AG04450 (cell line): ENCODE measurements at regions not wholly inside any gene's neighbourhood (a gene's known extent, or its start where the extent isn't known, plus 50 kb on each side); places are given as distances from the start of the nearest gene placed in this dataset.
"Not testable (repeated sequence)": the region's sequence is repeated elsewhere in the genome, so short reads cannot be mapped to it uniquely, and the experiment has no call there.

Experiments
- CTCF ChIA-PET: fragments of 300-600, 350-600 bp; formaldehyde crosslinking; extraction: SDS; loops from one replicate; lab custom pipeline; 2022; ENCODE audit warnings: antibody characterized with exemption, inconsistent platforms; lab: Charles Lee
- POLR2A ChIA-PET: fragments of 350-600 bp; formaldehyde crosslinking; extraction: SDS; loops from one replicate; lab custom pipeline; 2021; ENCODE audit warnings: antibody characterized with exemption, inconsistent platforms; lab: Yijun Ruan, JAX
- DNase-seq: peaks from one replicate; pipeline ENCODE4 v3.0.0-alpha.2; 2011; ENCODE audit warnings: low read depth, low spot score
- H3K27ac ChIP-seq: one replicate; pipeline ENCODE4 v1.5.1; 2012; ENCODE audit warnings: low read depth, low read length, control low read depth
- H3K27me3 ChIP-seq: one replicate; pipeline ENCODE4 v1.6.0; 2012; ENCODE audit warnings: low read length; ENCODE audit not compliant: control insufficient read depth, insufficient read depth
- H3K4me3 ChIP-seq: 2 replicates; pipeline ENCODE4 v1.5.1; 2011; ENCODE audit warnings: mild to moderate bottlenecking, low read depth, low read length, control low read depth
- H3K9me3 ChIP-seq: 2 replicates; pipeline ENCODE4 v1.5.1; 2012; ENCODE audit warnings: low read length; ENCODE audit not compliant: control insufficient read depth, insufficient read depth
- CTCF ChIP-seq: IDR thresholded peaks from 2 replicates; pipeline ENCODE4 v1.5.1; 2011; ENCODE audit warnings: low read depth, low read length, control low read depth, inconsistent platforms

- no peak overlapping the region for H3K27ac ChIP-seq
- POLR2A ChIA-PET = no interaction called here
- H3K9me3 ChIP-seq = peaks cover 19% of the 10 kb centered on the region
- no peak for DNase-seq
- no peaks in the 10 kb centered on the region for H3K27me3 ChIP-seq
- no peak overlapping the region for H3K4me3 ChIP-seq
- TF ChIP-seq CTCF = no peak
- CTCF ChIA-PET = no interaction called here
Measured at GRCh38 chrX:33968611-33969010, 163.5 kb downstream of the FAM47A start.

GRCh38 chrX:33949300-33949699, 182.8 kb downstream of the FAM47A start:
- no peak for TF ChIP-seq CTCF
- H3K27me3 ChIP-seq = no peaks in the 10 kb centered on the region
- ChIA-PET POLR2A (no interaction called here), CTCF (no interaction called here)
- H3K9me3 ChIP-seq = no peaks in the 10 kb centered on the region
- no peak for DNase-seq
- no peak overlapping the region for H3K27ac ChIP-seq
- no peak overlapping the region for H3K4me3 ChIP-seq

- H3K27me3 ChIP-seq, H3K27ac ChIP-seq, POLR2A ChIA-PET, H3K9me3 ChIP-seq, DNase-seq, H3K4me3 ChIP-seq, CTCF ChIA-PET: not testable (repeated sequence)
Measured at GRCh38 chrX:33926249-33926648, 205.9 kb downstream of the FAM47A start.

- Histone ChIP-seq H3K4me3 (no peak overlapping the region), H3K27ac (no peak overlapping the region), H3K27me3 (no peaks in the 10 kb centered on the region), H3K9me3 (peaks cover 2% of the 10 kb centered on the region)
- ChIA-PET CTCF (no interaction called here), POLR2A (no interaction called here)
- no peak for TF ChIP-seq CTCF
- DNase-seq = no peak
Measured at GRCh38 chrX:33923262-33923661, 208.9 kb downstream of the FAM47A start.

GRCh38 chrX:33909836-33910235, 222.3 kb downstream of the FAM47A start:
- Histone ChIP-seq H3K9me3 (no peaks in the 10 kb centered on the region), H3K4me3 (no peak overlapping the region), H3K27ac (no peak overlapping the region), H3K27me3 (no peaks in the 10 kb centered on the region)
- DNase-seq = no peak
- ChIA-PET POLR2A (no interaction called here), CTCF (no interaction called here)
- TF ChIP-seq CTCF = no peak

GRCh38 chrX:33908898-33909297, 223.2 kb downstream of the FAM47A start:
- POLR2A ChIA-PET = no interaction called here
- TF ChIP-seq CTCF = no peak
- no peak for DNase-seq
- H3K4me3 ChIP-seq = no peak overlapping the region
- no peaks in the 10 kb centered on the region for H3K27me3 ChIP-seq
- H3K27ac ChIP-seq = no peak overlapping the region
- H3K9me3 ChIP-seq = no peaks in the 10 kb centered on the region
- CTCF ChIA-PET = no interaction called here
